Astrocyte (in vitro differentiated cells and primary cell): ENCODE measurements at regions not wholly inside any gene's neighbourhood (a gene's known extent, or its start where the extent isn't known, plus 50 kb on each side); places are given as distances from the start of the nearest gene placed in this dataset.

Experiments
- CTCF ChIP-seq: IDR thresholded peaks from 2 replicates; pipeline ENCODE4 v1.5.1; 2011; ENCODE audit warnings: low read depth, mild to moderate bottlenecking, inconsistent platforms, low read length, moderate library complexity; ENCODE audit not compliant: insufficient read depth
- EZH2 ChIP-seq: IDR thresholded peaks from 2 replicates; pipeline ENCODE4 v1.6.1; 2012; ENCODE audit warnings: mild to moderate bottlenecking, low read length, inconsistent platforms; ENCODE audit not compliant: insufficient read depth

- no peak for TF ChIP-seq CTCF
- TF ChIP-seq EZH2, result no peak
These were observed 636.6 kb upstream of the NR2F2 start for GRCh38 chr15:95693917-95694316.
